ENCODE measurements at regions not wholly inside any gene's neighbourhood (a gene's known extent, or its start where the extent isn't known, plus 50 kb on each side); places are given as distances from the start of the nearest gene placed in this dataset.

DNA sequence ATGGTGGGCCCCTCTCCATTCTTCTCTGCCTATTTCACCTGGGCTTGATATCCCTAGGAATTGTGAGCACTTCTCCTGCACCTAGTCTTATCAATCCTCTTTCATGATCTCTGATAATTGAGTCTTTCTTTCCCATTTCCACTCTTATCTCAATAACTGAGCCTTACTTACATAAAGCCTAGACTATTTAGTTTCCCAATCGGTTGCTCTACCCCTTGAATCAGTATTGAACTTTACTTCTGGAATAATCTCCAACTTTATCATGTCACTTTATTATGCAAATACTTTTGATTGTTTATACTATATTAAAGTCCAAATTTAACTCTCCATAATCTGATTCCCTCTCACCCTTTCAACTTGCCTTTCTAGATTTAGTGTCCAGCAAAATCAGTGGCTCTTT lies 222.7 kb downstream of the SPRY1 start:
- Histone ChIP-seq H3K9ac (ENCODE audit: low read length in 3 of 3) (no peak overlapping the region), H3K36me3 (ENCODE audit: control insufficient read depth in 2 of 3, insufficient read depth in 3 of 3, low read length in 3 of 3) (no peaks in the 10 kb centered on the region), H3K4me1 (ENCODE audit: control insufficient read depth in 2 of 3, insufficient read depth in 2 of 3, low read depth in 1 of 3, low read length in 3 of 3) (peaks cover 0 to 7% (median 3%) of the 10 kb centered on the region in 3 donors), H3K4me3 (ENCODE audit: low read length in 3 of 3) (no peak overlapping the region), H3K27ac (ENCODE audit: low read depth in 2 of 2, low read length in 2 of 2) (no peak overlapping the region), H3K27me3 (ENCODE audit: control insufficient read depth, insufficient read depth, low read length) (no peaks in the 10 kb centered on the region), H3K9me3 (ENCODE audit: control insufficient read depth in 2 of 3, insufficient read depth in 1 of 3, low read length in 3 of 3) (no peaks in the 10 kb centered on the region)
- intact Hi-C loops (cut with DNase I), result no loop called here
- DNase-seq (no peak), FAIRE-seq (no peak)
- TF ChIP-seq, protein P1, sequence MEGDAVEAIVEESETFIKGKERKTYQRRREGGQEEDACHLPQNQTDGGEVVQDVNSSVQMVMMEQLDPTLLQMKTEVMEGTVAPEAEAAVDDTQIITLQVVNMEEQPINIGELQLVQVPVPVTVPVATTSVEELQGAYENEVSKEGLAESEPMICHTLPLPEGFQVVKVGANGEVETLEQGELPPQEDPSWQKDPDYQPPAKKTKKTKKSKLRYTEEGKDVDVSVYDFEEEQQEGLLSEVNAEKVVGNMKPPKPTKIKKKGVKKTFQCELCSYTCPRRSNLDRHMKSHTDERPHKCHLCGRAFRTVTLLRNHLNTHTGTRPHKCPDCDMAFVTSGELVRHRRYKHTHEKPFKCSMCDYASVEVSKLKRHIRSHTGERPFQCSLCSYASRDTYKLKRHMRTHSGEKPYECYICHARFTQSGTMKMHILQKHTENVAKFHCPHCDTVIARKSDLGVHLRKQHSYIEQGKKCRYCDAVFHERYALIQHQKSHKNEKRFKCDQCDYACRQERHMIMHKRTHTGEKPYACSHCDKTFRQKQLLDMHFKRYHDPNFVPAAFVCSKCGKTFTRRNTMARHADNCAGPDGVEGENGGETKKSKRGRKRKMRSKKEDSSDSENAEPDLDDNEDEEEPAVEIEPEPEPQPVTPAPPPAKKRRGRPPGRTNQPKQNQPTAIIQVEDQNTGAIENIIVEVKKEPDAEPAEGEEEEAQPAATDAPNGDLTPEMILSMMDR (IDR thresholded peaks at IDR 0.05; ENCODE audit: borderline replicate concordance, extremely low read depth, insufficient read depth), result no peak

DNA sequence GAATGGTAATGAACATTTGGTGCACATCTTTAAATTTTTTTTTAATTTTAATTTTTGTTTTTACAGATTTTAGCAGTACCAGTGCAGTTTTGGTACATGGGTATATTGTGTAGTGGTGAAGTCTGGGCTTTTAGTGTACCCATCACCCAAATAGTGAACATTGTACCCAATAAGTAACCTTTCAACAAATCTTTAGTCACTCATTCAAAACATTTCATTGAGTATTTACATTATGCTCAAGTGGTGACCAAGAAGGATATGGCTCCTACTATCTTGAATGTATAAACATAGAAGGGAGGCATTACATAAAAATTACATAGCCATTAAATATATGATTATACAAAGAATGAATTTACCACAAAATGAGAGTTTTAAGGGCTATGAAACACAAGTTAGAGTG lies 223.3 kb downstream of the SPRY1 start:
- FAIRE-seq, result no peak
- intact Hi-C loops (cut with DNase I), result no loop called here
- no peak overlapping the region for H3K9ac ChIP-seq (ENCODE audit: low read length in 3 of 3)

DNA sequence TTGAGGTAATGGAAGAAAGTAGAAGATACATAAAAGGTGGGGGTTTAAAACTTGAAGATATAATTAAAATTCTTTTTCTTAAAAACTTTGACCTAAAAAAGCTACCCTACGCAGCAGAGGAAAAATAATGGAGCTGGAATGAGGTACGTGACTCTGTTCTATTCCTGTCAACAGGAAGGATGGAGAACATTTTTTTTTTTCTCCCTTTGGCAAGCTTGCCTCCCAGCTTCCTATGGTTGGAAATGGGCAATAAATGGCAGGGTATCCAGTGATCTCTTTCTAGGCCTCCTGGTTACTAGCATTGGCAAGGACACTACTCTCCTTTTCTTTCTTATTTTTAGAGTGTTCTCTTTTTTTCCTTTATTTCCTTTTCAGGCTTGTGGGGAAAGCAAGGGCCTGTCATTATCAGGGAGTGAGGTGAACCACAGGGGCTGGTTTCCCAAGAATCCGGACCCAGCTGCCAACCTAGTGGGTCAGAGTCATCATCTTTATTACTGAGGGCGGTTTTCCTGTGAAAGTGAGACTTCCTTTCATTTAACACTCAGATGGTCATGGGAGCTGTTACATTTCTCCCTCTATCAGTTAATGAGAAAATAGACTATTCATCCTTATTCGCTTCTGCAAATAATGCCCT lies 224.6 kb downstream of the SPRY1 start:
- Histone ChIP-seq H3K36me3 (ENCODE audit: control insufficient read depth in 2 of 3, insufficient read depth in 3 of 3, low read length in 3 of 3) (no peaks in the 10 kb centered on the region), H3K4me3 (ENCODE audit: low read length in 3 of 3) (no peak overlapping the region), H3K27ac (ENCODE audit: low read depth in 2 of 2, low read length in 2 of 2) (peak overlapping the region in 1 of 2 donors; percentile 54), H3K4me1 (ENCODE audit: control insufficient read depth in 2 of 3, insufficient read depth in 2 of 3, low read depth in 1 of 3, low read length in 3 of 3) (peaks cover 0 to 7% (median 3%) of the 10 kb centered on the region in 3 donors), H3K9me3 (ENCODE audit: control insufficient read depth in 2 of 3, insufficient read depth in 1 of 3, low read length in 3 of 3) (no peaks in the 10 kb centered on the region), H3K27me3 (ENCODE audit: control insufficient read depth, insufficient read depth, low read length) (no peaks in the 10 kb centered on the region), H3K9ac (ENCODE audit: low read length in 3 of 3) (no peak overlapping the region)
- intact Hi-C loops (cut with DNase I), result no loop called here
- TF ChIP-seq, protein P1 (IDR thresholded peaks at IDR 0.05; ENCODE audit: borderline replicate concordance, extremely low read depth, insufficient read depth), result no peak
- DNase-seq (peak in 1 of 5 donors; percentile 56), FAIRE-seq (no peak)

More for the DNA sequence above, 223.3 kb downstream of the SPRY1 start:
- DNase-seq, result no peak
- H3K36me3 ChIP-seq (ENCODE audit: control insufficient read depth in 2 of 3, insufficient read depth in 3 of 3, low read length in 3 of 3), result no peaks in the 10 kb centered on the region
- TF ChIP-seq, protein P1 (IDR thresholded peaks at IDR 0.05; ENCODE audit: borderline replicate concordance, extremely low read depth, insufficient read depth), result no peak
- no peak overlapping the region for H3K27ac ChIP-seq (ENCODE audit: low read depth in 2 of 2, low read length in 2 of 2)
- H3K27me3 ChIP-seq (ENCODE audit: control insufficient read depth, insufficient read depth, low read length), result no peaks in the 10 kb centered on the region
- no peak overlapping the region for H3K4me3 ChIP-seq (ENCODE audit: low read length in 3 of 3)
- H3K9me3 ChIP-seq (ENCODE audit: control insufficient read depth in 2 of 3, insufficient read depth in 1 of 3, low read length in 3 of 3), result no peaks in the 10 kb centered on the region
- peaks cover 0 to 7% (median 3%) of the 10 kb centered on the region in 3 donors for H3K4me1 ChIP-seq (ENCODE audit: control insufficient read depth in 2 of 3, insufficient read depth in 2 of 3, low read depth in 1 of 3, low read length in 3 of 3)

DNA sequence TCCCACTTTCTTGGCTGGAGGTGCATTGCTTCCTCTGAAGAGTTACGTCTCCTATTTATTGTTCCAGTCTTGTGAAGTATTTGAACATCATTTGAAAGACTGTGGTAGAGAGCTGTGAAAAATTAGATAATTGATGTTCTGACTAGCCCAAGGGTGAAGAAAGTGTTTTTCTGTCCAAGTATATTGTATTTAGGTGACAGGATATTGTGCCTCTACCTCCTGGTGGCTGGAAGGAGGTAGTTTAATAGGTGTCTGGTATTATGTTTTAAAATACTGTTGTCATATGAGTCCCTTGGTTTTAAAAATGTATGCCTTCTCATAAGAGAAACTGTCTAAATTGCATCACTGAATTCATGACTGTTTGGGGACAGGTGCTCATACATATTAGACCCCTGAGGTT lies 226.0 kb downstream of the SPRY1 start:
- no peak for FAIRE-seq
- Histone ChIP-seq H3K4me3 (ENCODE audit: low read length in 3 of 3) (no peak overlapping the region), H3K36me3 (ENCODE audit: control insufficient read depth in 2 of 3, insufficient read depth in 3 of 3, low read length in 3 of 3) (no peaks in the 10 kb centered on the region), H3K27me3 (ENCODE audit: control insufficient read depth, insufficient read depth, low read length) (no peaks in the 10 kb centered on the region), H3K4me1 (ENCODE audit: control insufficient read depth in 2 of 3, insufficient read depth in 2 of 3, low read depth in 1 of 3, low read length in 3 of 3) (no peaks in the 10 kb centered on the region), H3K9me3 (ENCODE audit: control insufficient read depth in 2 of 3, insufficient read depth in 1 of 3, low read length in 3 of 3) (no peaks in the 10 kb centered on the region), H3K27ac (ENCODE audit: low read depth in 2 of 2, low read length in 2 of 2) (no peak overlapping the region), H3K9ac (ENCODE audit: low read length in 3 of 3) (no peak overlapping the region)
- intact Hi-C loops (cut with DNase I), result no loop called here
- TF ChIP-seq, protein P1 (IDR thresholded peaks at IDR 0.05; ENCODE audit: borderline replicate concordance, extremely low read depth, insufficient read depth), result no peak
- no peak for DNase-seq
